Gastroesophageal sphincter (tissue), 3 donors: ENCODE measurements at regions not wholly inside any gene's neighbourhood (a gene's known extent, or its start where the extent isn't known, plus 50 kb on each side); places are given as distances from the start of the nearest gene placed in this dataset.

Source experiments
- CTCF ChIP-seq, 4 experiments: fragments of 200-600 bp in 2 of 4; fragments of 450-650 bp in 2 of 4; sonication (generic) in 1 of 4; IDR thresholded peaks; one replicate each; pipeline ENCODE4 v1.5.1; 2017 to 2019; ENCODE audit warnings: antibody characterized with exemption in 4 of 4, mild to moderate bottlenecking in 2 of 4, moderate library complexity in 2 of 4
- EP300 ChIP-seq: sonication (generic); formaldehyde crosslinking; IDR thresholded peaks from one replicate; pipeline ENCODE4 v1.6.1; 2017; ENCODE audit warnings: antibody characterized with exemption, mild to moderate bottlenecking
- POLR2AphosphoS5 ChIP-seq: sonication (generic); formaldehyde crosslinking; IDR thresholded peaks from one replicate; pipeline ENCODE4 v1.6.1; 2017; ENCODE audit warnings: antibody characterized with exemption

GRCh38 chr2:123851281-123851680 is 173.8 kb upstream of the CNTNAP5 start:
- no peak for TF ChIP-seq CTCF (IDR thresholded peaks at IDR 0.05)
- no peak for TF ChIP-seq POLR2AphosphoS5
- TF ChIP-seq EP300 = no peak
